ENCODE measurements at regions not wholly inside any gene's neighbourhood (a gene's known extent, or its start where the extent isn't known, plus 50 kb on each side); places are given as distances from the start of the nearest gene placed in this dataset.
A peak's percentile ranks its signal among the peaks of the same experiment; 100 is the strongest.

- TF ChIP-seq CTCF (IDR thresholded peaks at IDR 0.05) (no peak), POLR2A (IDR thresholded peaks at IDR 0.05) (no peak)
- Histone ChIP-seq H3K4me1 (peaks cover 0 to 9% (median 0%) of the 10 kb centered on the region in 3 donors), H3K27me3 (peaks cover 0 to 18% (median 0%) of the 10 kb centered on the region in 4 donors), H3K9me3 (no peaks in the 10 kb centered on the region), H3K36me3 (no peaks in the 10 kb centered on the region), H3K4me3 (no peak overlapping the region), H3K27ac (no peak overlapping the region)
- 84 to 90% methylated on average over 2 of the region's 2 CpGs for WGBS, 2 donors
- intact Hi-C loops (cut with DNase I): no loop called here
- no peak for DNase-seq
Observed at GRCh38 chr11:115918576-115918975, 414.4 kb upstream of the CADM1 start.

DNA sequence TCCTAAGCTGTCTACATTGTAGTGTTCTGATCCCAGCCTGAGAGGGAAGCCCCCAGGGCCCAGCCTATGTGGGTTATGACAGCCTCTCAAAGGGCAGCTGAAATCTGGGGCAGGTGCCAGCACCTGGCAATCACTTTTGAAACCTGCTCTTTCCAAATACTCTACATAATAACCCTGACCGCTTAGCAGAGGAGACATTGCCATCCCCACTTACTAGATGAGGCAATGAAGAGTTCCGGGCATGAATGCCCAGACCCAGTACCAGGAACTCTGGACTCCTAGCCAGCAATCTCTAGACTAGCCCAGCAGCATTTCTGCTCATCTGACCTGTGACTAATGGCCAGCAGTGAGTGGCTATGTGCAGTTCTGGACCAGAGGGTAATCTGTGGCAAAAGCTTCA lies 412.4 kb upstream of the CADM1 start:
- intact Hi-C loops (cut with DNase I): no loop called here
- Histone ChIP-seq H3K4me3 (no peak overlapping the region), H3K27ac (no peak overlapping the region), H3K9me3 (no peaks in the 10 kb centered on the region), H3K4me1 (peaks cover 0 to 9% (median 0%) of the 10 kb centered on the region in 3 donors), H3K36me3 (no peaks in the 10 kb centered on the region), H3K27me3 (peaks cover 0 to 3% (median 0%) of the 10 kb centered on the region in 4 donors)
- WGBS, 2 donors: 89 to 93% methylated on average over 2 of the region's 2 CpGs
- DNase-seq: no peak
- no peak for TF ChIP-seq POLR2A (IDR thresholded peaks at IDR 0.05)
- no peak for TF ChIP-seq CTCF (IDR thresholded peaks at IDR 0.05)

GRCh38 chr11:115912484-115912945 lies 408.3 kb upstream of the CADM1 start:
- no peak overlapping the region for H3K4me3 ChIP-seq
- no peak for DNase-seq
- H3K9me3 ChIP-seq: no peaks in the 10 kb centered on the region
- no peak overlapping the region for H3K27ac ChIP-seq
- intact Hi-C loops (cut with DNase I): no loop called here
- peak in 1 of 6 experiments; percentile 46 for TF ChIP-seq CTCF (IDR thresholded peaks at IDR 0.05)
- TF ChIP-seq POLR2A (IDR thresholded peaks at IDR 0.05): no peak
- H3K4me1 ChIP-seq: no peaks in the 10 kb centered on the region
- 83 to 91% methylated on average over 2 of the region's 2 CpGs for WGBS, 2 donors
- peaks cover 0 to 4% (median 0%) of the 10 kb centered on the region in 4 donors for H3K27me3 ChIP-seq
- H3K36me3 ChIP-seq: no peaks in the 10 kb centered on the region

GRCh38 chr11:115911613-115912346 lies 407.6 kb upstream of the CADM1 start:
- Histone ChIP-seq H3K27me3 (peaks cover 0 to 4% (median 0%) of the 10 kb centered on the region in 4 donors), H3K36me3 (no peaks in the 10 kb centered on the region), H3K4me1 (no peaks in the 10 kb centered on the region), H3K27ac (no peak overlapping the region), H3K4me3 (no peak overlapping the region), H3K9me3 (no peaks in the 10 kb centered on the region)
- no peak for TF ChIP-seq POLR2A (IDR thresholded peaks at IDR 0.05)
- no peak for TF ChIP-seq CTCF (IDR thresholded peaks at IDR 0.05)
- WGBS, 2 donors: 52 to 76% methylated on average over 14 of the region's 14 CpGs
- intact Hi-C loops (cut with DNase I): no loop called here
- DNase-seq: no peak

DNA sequence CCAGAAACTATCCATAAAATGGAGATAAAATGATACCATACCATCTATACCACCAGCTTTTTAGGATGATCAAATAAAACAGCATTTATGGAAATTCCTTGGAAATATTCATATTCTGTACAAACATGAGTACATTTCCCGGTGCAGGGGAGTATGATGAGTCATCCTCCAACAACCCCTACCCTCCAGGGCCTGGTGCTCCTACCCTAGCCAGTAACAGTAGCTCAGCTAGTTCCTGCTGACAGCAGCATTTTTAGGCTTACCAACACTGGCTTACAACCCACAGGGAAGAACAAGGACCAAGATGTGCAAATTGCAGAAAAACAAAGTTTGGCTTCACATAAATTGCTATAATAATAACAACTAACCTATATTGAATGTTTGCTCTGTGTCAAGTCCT lies 406.2 kb upstream of the CADM1 start:
- Histone ChIP-seq H3K4me3 (no peak overlapping the region), H3K9me3 (no peaks in the 10 kb centered on the region), H3K4me1 (no peaks in the 10 kb centered on the region), H3K27ac (no peak overlapping the region), H3K36me3 (no peaks in the 10 kb centered on the region), H3K27me3 (peaks cover 0 to 8% (median 0%) of the 10 kb centered on the region in 4 donors)
- 22 to 59% methylated on average over 1 of the region's 1 CpG for WGBS, 2 donors
- intact Hi-C loops (cut with DNase I): no loop called here
- TF ChIP-seq POLR2A (IDR thresholded peaks at IDR 0.05) (no peak), CTCF (IDR thresholded peaks at IDR 0.05) (no peak)
- DNase-seq: no peak

Measured in esophagus squamous epithelium (tissue), 5 donors.